NCI-H2081 treated with DMSO at 0.1 percent for 48 hours (cell line): ENCODE measurements at regions not wholly inside any gene's neighbourhood (a gene's known extent, or its start where the extent isn't known, plus 50 kb on each side); places are given as distances from the start of the nearest gene placed in this dataset.

ENCODE experiments used
- DNase-seq: peaks from one replicate; lab custom pipeline; 2025; lab: John Stamatoyannopoulos, UW

DNA sequence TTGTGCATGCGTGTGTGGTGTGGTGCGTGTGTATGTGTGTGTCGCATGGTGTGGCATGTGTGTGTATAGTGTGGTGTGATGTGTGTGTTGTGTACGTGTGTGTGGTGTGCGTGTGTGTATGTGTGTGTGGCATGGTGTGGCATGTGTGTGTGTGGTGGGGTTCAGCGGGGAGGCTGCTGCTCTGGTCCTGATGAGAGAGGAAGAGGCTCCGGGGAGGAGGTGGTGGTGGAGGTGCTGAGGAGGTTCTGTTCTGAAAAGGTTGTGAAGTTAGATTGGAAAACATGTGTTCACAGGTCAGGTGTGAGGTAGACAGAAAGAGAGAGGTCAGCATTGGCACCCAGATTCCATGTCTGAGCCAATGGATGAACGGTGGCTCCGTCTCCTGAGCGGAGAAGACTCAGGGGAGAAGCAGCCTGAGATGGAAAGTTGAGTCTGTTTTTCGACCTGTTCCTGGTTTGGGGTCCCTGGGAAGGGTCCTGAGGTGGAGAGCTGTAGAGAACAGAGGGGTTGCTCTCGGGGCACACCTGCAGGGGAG is 67.2 kb upstream of the HDAC4 start:
- no peak for DNase-seq

GRCh38 chr2:239467281-239467955 is 66.6 kb upstream of the HDAC4 start:
- no peak for DNase-seq

- DNase-seq: no peak
Measured at GRCh38 chr2:239466755-239467271, 66.0 kb upstream of the HDAC4 start.

DNA sequence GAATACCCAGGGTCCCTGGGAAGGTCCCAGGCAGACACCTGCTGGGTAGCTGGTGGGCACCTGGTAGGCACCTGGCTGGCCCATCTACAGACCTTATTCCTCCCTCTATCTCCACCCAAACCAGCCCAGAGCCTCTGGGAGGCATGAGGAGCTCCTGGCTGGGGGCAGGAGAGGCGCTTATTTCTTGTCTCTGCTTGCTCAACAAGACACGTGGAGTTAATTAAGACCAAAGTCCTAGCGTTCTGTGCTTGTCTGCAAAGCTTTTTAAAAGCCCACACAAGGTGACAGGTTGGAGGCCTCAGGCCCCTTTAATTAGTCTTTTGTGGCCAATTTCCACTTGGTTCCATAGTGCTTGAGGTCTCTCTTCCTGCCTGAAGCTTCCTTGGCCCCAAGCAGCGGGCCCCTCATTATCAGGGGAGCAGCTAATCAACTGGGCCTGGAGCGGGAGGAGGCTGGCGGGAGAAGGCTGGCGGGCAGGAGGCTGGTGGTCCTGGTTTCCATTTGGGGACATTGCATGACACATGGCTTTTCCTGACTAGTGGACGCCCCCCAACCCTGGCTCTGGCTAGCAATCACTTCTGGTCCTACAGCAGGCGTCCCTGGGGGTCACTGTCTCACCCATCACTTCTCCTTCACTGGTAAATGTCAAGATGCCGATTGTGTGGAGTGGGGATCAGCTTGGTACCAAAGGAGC is 65.4 kb upstream of the HDAC4 start:
- DNase-seq: no peak

DNA sequence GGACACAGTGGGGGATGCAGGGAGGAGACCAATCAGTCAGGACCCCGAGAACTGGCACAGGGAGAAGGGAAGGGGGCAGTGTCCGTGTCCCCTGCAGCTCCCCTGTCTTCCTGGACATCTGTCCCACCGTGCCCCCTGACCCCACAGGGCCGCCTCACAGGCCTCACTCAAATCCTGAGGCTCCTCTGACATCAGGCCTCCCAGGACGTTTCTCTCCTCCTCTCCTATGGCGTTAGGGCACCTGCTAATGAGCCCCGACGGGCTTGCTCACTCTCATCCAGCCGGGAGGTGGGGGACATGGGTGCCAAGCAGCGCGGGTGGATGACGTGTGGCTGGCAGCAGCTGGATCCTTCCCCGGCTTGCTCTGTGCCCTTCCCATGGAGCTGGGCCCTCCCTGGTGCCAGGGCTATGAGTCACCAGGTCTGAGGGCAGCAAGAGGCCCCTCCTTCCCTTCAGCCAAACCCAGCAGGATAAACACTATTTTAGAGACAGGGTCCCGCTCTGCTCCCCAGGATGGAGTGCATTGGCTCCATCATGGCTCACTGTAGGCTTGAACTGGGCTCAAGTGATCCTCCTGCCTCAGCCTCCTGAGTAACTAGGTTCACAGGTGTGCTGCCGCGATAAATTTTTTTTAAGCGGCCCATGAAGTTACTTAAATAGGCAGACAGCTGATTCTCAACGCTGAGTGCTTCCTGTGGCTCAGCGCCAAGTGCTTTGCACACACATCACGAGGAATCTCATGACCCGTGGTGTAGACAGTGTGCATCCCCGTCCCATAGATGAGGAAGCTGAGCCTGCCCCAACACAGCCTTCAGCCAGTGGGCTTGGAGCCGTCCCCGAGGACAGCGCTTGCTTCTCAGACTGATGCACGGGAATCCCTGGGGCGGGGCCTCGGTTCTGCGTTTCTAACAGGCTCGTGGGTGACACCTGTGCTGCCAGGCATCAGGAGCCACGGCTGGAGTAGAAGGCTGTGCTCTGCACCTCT is 64.5 kb upstream of the HDAC4 start:
- DNase-seq: no peak

DNA sequence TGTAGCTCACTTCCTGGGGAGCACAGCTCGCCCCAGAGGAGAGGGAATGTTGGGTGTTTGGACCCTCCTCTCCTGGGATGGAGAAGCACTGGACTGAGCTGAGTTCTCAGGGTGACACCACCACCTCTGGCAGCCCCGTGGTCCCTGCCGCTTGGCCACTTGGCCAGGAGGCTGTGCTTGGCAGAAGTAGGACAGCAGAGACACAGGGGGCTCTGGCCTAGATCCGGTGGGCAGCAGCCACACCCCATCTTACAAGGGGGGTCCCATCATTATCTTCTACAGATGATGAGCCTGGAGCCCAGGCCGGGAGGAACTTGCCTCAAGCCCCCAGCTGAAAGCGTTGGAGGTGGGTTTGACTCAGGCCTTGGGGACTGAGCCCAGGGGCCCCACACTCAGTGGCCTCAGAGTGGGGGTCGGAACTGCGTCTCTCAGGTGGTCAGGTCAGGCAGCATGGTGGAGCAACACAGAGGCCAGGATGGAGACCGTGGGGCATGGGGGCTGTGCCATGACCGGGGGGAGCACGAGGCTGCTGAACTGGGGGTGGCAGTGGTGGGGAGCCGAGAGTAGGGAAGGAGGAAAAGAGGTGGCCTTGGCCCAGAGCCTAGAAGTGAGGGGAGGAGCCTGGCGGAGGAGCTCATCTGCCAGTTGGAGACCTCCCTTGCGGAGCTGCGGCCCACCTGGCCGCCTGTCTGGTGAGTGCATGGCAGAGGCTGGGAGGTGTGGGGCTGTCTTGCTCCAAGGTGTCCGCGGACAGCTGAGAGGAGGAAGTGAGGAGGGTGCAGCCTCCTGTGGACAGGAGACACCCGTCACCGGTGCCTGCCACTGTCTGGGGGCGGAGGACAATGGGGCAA is 63.6 kb upstream of the HDAC4 start:
- no peak for DNase-seq

- DNase-seq: no peak
Measured at GRCh38 chr2:239463541-239464165, 62.8 kb upstream of the HDAC4 start.

DNA sequence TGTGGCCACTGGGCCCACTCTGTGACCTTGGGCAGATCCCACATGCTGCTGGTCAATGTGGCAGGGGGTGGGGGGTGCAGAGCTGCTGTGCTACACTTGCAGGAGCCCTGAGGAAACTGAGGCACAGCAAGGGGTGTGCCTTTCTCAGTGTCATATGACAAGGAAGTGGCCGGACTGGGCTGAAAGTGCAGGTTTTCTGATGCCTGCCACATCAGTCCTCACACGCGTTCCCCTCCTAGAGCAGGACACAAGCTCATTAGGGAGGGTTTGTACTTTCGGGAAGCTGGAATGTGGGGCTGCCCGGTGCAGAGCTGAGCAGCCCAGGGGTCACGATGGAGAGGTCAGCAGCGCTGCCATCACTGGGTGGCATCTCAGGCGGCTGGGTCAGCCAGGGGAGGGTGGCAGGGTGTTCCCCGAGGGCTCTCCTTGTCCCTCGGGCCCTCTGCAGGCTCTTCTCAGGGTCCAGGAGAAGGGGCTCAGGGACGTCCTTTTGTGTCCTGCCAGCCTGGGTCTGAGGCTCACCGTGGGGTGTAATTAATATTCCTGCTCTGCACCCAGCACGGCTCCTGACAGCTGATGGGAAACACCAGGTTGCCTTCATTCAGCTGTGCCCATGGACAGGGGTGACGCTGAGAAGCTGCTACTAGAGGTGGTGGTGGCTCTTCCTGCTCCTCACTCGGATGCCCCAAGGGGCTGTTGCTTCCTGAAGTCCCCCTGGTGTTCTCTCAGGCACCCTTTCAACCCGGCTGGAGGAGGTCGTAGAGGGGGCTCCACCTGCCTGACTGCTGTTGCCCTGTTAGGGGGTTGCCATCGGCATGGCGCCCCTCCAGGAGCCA is 62.1 kb upstream of the HDAC4 start:
- no peak for DNase-seq

DNA sequence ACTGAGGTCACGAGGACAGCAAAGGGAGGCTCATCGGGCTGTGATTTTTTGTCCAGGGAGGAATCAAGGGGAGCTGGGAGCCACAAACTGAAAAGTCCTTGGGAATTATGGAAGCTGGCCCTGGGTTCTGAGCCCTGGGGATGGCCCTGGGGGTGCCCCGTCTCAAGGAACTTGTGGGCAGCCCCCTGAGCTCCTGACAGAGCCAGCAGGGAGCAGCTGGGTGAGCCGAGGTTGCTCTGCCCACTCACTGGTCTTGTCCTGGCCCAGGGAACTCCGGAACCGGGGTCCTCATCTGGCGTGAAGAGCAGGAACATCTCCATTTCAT is 61.3 kb upstream of the HDAC4 start:
- DNase-seq: no peak

- DNase-seq: no peak
Measured at GRCh38 chr2:239461291-239462190, 60.7 kb upstream of the HDAC4 start.

DNA sequence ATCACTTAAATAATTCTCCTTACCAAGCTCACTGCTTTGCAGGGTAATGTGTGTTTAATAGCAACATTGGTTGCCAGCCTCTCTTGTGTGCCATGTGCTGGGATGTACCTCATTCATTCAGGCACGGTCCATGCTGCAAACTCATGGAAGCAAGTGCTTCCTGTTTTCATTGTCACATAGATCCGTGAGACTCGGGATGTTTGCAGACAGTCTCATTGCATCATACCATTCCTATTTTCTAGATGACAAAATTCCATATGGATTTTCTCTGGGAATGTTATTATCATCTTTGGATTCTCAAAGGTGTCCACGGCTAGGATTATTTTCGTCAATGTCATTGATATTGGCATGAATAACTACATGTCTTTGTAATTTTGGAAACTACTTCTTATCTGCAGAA is 60.0 kb upstream of the HDAC4 start:
- no peak for DNase-seq

GRCh38 chr2:239459606-239460005 is 58.8 kb upstream of the HDAC4 start:
- DNase-seq: no peak

GRCh38 chr2:239459056-239459455 is 58.2 kb upstream of the HDAC4 start:
- DNase-seq: no peak

DNA sequence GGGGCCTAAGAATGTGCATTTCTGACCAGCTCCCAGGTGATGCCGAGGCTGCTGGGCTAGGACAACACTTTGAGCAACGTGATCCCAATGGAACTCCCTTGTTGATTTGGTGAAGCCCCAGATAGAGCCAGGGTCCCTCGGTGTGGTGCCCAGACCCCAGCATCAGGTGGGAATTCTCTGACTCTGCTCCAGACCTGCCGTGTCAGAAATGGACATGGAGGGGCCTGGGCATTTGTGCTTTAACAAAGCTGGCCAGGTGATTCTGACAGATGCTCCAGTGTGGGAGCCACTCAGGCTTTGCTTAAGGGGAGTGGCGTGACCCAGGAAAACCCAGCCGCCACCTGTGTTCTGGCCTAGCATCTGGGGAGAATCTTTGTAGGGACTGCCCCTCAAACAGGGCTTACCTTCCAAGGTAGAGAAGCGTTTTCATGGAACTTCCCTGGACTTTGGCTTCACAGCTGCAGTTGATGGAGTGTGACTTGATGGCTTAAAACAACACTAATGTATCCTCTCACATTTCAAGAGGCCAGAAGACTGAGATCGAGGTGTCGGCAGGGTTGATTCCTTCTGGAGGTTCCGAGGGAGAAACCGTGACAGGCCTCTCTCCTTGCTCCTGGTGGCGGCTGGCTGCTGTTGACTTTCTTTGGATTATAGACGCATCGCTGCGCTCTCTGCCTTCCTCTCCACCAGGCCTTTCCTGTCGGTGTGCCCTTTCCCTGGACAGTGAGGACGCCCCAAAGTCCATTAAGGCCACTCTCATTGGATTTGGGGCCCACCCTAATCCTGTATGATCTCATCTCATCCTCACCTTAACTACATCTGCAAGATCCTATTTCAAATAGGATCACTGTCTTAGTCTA is 57.0 kb upstream of the HDAC4 start:
- no peak for DNase-seq

DNA sequence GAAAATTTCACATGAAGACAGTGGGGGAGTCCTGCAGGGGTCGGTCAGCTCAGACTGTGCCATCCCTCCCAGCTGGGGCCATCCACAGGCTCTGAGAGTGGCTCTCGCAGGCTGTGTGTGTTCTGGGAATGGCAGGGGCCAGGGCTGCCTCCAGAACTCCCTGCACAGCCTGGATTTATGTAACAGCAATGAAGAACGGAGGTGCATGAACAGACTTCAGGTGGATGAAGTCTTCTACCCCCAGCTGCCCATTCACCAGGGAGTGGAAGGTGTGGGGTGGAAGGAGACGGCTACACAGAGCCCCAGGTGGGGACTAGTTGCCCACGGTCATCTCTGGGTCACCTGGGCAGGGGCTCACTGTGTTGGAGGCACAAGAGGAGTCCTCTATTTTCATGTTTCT is 56.1 kb upstream of the HDAC4 start:
- no peak for DNase-seq

GRCh38 chr2:239455436-239456203 is 54.8 kb upstream of the HDAC4 start:
- no peak for DNase-seq

- DNase-seq: no peak
Measured at GRCh38 chr2:239454507-239454906, 53.7 kb upstream of the HDAC4 start.
